DMS53 treated with DMSO at 0.1 percent for 48 hours (cell line): ENCODE measurements at regions not wholly inside any gene's neighbourhood (a gene's known extent, or its start where the extent isn't known, plus 50 kb on each side); places are given as distances from the start of the nearest gene placed in this dataset.
"Not testable (repeated sequence)": the region's sequence is repeated elsewhere in the genome, so short reads cannot be mapped to it uniquely, and the experiment has no call there.

ENCODE experiments used
- DNase-seq: peaks from one replicate; lab custom pipeline; 2025; ENCODE audit not compliant: unreplicated experiment; lab: John Stamatoyannopoulos, UW

DNA sequence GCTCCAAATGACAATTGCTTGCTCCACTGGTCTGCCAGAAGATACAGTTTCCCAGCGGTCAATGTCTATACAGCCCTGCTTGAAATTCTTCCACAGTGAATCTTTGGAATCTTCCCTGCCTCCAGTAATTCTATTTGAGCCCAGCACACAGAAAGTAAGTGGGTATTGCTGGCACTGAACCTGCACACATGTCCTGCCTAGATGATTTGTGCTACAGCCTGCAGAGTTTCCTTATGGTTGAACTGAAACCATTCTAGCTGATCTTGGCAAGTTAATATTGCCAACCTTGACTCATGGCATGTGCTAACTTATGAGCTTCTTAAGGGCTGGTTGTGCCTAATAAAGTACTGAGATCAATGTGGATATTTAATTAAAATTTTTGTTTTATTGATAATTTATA lies 553.8 kb upstream of the GNPDA2 start:
- no peak for DNase-seq

DNA sequence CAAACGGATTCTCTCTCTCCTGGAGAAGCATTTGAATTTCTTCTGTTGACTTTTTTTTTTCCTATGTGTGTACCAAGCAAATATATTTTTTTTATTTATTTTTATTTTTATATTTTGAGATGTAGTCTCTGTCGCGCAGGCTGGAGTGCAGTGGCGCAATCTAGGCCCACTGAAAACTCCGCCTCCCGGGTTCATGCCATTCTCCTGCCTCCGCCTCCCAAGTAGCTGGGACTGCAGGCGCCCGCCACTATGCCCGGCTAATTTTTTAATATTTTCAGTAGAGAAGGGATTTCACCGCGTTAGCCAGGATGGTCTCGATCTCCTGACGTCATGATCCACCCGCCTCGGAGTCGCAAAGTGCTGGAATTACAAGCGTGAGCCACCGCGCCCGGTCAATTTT lies 549.5 kb upstream of the GNPDA2 start:
- DNase-seq: no peak

DNA sequence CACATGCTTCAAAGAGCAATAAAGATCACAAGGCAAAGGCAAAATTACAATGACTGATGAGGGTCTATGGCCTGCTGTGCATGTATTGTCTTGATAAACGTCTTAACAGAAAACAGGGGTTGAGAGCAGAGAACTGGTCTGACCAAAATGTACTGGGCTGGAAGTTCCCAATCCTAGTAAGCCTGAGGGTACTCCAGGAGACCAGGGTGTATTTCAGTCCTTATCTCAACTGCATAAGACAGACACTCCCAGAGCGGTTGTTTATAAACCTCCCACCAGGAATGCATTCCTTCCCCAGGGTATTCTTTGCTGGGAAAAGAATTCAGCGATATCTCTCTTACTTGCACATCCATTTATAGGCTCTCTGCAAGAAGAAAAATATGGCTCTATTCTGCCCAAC lies 521.8 kb upstream of the GNPDA2 start:
- not testable (repeated sequence) for DNase-seq

DNA sequence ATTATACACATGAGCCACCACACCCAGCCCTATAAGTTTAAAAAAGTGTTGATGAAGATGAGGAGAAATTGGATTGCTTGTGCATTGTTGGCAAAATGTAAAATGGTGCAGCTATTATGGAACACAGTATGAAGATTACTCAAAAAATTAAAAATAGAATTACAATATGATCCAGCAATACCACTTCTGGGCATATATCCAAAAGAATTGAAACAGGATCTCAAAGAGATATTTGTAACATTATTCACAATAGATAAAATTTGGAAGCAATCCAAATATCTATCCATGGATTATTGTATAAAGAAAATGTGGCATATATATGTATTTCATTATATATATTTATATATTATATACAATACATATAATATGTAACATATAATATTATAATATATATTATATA lies 515.6 kb upstream of the GNPDA2 start:
- no peak for DNase-seq

DNA sequence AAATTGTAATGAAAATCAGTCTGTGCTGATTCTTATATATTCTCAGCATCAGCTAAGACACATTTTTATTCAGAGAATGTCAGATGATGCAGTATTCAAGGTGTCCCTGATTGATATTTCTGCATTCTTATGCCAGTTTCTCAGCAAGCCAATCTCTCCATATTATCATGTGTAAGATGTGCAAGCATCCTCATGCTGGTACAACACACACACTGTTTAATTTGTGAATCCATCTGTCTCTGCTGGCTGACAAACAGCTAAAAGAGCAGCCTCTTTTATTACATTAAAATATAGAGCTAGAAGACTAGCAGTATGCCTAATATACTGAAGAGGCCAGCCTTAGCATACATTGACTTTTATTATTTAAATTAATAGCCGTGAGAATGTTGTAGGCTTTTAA lies 502.9 kb upstream of the GNPDA2 start:
- no peak for DNase-seq

DNA sequence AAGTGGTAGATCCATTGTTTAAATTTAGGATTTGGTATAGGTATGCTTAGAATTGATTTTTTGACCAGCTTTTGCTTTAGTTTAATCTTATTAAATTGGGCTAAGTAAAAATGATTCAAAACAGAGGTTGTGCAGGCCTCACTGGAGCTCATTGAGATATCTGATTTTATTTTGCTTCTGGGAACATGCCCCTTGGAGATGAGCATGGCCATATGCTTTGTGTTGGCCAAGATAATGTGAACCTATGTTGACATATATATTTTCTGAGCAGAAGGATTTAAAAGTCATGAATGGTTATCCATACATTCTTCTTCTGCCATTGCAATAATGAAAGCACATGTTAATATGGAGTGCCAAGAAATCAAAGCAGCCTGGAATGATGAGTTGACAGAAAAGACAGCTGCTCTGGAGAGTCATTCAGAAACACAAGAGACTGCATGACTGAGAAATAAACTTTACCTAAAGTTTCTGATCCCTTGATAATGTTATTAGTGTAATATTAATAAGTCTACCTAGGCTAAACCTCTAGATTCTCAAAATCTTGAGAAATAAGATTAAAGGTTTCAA lies 489.7 kb upstream of the GNPDA2 start:
- DNase-seq: no peak

DNA sequence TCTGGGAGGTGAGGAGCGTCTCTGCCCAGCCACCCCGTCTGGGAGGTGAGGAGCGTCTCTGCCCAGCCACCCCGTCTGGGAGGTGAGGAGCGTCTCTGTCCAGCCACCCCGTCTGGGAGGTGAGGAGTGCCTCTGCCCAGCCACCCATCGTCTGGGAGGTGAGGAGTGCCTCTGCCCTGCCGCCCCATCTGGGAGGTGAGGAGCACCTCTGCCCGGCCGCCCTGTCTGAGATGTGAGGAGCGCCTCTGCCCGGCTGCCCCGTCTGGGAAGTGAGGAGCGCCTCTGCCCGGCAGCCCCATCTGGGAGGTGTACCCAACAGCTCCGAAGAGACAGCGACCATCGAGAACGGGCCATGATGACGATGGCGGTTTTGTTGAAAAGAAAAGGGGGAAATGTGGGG lies 482.1 kb upstream of the GNPDA2 start:
- not testable (repeated sequence) for DNase-seq

DNA sequence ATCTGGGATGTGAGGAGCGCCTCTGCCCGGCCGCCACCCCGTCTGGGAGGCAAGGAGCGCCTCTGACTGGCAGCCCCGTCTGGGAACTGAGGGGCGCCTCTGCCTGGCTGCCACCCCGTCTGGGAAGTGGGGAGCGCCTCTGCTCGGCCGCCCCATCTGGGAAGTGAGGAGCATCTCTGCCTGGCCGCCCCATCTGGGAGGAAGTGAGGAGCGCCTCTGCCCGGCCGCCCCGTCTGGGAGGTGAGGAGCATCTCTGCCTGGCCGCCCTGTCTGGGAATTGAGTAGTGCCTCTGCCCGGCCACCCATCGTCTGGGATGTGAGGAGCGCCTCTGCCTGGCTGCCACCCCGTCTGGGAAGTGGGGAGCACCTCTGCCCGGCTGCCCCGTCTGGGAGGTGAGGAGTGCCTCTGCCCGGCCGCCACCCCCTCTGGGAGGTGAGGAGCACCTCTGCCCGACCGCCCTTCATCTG lies 481.5 kb upstream of the GNPDA2 start:
- DNase-seq: not testable (repeated sequence)

DNA sequence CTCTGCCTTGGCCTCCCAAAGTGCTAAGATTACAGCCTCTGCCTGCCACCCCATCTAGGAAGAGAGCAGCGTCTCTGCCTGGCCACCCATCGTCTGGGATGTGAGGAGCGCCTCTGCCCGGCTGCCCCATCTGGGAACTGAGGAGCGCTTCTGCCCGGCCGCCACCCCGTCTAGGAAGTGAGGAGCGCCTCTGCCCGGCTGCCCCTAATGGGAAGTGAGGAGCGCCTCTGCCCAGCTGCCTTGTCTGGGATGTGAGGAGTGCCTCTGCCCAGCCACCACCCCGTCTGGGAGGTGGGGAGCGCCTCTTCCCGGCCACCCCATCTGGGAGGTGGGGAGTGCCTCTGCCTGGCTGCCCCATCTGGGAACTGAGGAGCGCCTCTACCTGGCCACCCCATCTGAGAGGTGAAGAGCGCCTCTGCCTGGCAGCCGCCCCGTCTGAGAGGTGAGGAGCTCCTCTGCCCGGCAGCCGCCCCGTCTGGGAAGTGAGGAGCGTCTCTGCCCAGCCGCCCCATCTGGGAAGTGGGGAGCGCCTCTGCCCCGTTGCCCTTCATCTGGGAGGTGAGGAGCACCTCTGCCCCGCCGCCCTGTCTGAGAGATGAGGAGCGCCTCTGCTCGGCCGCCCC lies 481.0 kb upstream of the GNPDA2 start:
- not testable (repeated sequence) for DNase-seq

DNA sequence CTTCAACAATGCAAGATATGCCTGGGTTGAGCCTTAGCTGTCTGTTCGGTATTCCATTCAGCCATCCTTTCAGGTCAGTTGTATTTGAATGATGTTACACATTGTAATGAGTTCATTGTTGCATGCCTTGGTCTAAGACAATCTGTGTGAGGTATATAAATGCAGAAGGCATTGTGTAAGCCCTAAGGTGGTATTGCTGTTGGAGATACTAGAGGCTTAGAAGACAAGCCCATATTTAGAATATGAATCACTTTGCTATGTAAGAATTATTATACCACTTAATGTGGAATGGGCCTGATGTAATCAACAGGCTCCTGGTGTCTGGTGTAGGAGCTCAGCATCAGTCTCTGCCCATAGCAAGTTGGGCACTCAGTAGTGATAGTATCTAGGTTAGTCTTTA lies 473.4 kb upstream of the GNPDA2 start:
- DNase-seq: no peak

DNA sequence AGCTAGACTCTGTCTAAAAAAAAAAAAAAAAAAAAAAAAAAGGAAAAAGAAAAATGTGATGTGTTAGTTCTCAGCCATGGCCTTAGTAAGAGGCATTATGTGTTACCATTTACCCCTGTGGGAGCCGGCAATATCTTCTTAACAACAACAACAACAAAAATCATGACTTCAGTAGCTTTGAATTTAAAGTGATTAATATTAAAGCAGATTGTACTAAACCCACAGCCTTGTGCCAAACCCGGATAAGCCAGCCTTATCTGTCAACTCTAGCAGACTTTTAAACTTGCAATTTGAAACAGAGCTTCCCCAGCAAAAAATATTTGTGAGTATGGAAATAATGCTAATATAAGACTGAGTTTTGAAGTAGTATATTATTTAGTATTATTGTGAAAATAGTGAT lies 462.1 kb upstream of the GNPDA2 start:
- DNase-seq: no peak

DNA sequence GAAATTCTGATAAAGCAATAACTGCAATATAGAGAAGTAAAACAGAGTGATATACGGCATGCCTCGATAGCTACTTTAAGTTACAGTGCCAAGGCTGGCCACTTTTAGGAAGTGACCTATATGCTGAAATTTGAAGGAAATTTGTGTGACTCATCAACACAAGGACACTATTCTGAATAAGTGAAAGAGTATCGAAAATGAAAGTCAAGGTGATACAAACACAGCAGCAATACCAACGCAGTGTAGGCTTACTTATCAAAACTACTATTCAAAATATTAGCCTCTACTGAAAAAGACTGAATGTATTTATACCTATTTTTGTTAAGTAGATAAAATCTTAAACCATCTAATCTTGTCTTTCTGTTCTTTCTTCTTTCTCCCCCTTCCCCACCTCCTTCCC lies 459.9 kb upstream of the GNPDA2 start:
- no peak for DNase-seq

DNA sequence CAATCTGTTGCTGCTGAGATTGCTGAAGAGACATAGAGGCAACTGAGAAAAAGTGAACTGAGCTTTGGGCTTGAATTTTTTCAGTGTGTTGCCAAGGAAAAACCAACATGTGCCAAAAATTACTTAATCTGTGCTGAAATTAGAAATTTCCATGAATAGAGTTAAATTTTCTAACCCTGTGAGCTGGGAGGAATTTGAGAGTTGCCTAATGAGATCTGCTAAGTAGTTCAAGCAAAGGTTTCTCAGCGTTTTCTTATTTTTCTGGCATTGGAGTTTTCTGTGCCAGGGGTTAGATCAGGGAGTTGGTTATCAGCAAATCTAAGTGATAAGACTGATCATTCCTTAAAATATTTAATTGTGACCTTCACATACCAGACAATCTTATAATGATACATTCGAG lies 457.5 kb upstream of the GNPDA2 start:
- no peak for DNase-seq

DNA sequence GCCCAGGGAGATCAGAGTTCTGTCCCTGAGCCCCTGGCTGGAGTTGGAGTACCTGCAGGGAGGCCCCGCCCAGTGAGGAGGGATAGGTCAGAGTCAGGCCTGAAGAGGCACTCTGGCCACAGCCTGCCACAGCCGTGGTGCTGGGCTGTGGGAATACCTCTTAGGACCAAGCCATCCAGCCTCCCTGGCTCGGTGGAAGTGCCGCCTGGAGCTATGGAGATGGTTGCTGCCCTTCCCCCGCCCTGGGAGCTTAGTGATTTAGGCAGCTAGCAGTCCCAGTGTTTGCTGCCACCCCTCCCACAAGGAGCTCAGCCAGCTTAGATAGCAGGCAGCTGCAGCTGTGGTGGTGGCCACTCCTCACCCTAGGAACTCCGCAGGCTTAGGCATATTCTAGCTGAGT lies 446.3 kb upstream of the GNPDA2 start:
- no peak for DNase-seq

DNA sequence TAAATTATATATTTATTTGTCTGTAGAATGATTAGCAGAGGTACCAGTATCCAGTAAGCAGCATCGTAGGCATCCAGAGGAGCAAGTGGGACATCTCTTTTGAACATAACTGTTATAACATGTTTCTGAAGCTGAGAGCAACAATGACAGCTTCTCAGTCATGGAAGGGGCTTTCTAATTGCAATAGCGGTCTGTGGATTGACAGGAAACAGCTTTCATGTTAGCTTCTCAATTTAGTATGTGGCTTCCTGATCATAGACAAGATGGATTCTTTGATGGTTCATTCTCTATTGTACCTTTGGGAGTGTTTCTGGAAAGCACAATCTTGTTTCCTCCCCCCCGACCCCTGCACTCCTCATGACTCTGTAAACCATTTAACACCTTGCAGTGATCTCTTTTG lies 434.6 kb upstream of the GNPDA2 start:
- DNase-seq: no peak

DNA sequence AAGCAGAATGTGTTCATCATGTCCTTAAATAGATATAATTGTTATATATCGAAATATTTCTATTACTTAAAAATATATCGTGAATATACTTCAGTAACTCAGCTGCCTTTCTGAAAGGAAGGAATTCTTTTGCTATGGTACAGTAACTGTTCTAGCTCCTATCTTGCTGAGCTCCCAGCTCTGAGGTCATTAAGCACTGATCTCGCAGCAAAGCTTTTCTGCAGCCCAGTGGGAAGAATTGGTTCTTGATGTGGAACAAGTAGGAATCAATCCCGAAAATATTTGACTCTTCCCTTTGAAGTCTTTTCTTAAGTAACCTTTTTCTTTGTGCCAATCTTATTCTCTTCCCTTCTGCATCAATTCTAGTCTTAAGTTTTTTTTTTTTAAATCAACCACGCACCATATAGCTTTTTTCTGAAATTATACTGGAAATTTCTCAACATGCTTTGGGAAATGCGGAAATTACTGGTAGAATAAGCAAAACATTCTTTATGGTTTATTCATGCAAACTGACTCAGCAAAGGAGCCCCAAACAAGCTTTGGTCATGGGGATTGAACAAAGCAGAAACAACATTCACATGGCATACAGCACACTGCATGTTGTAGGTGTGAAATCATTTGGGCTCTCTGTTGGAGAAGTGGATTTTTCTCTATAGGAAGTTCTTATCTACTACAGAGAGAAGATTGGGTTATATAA lies 428.9 kb upstream of the GNPDA2 start:
- DNase-seq: no peak

DNA sequence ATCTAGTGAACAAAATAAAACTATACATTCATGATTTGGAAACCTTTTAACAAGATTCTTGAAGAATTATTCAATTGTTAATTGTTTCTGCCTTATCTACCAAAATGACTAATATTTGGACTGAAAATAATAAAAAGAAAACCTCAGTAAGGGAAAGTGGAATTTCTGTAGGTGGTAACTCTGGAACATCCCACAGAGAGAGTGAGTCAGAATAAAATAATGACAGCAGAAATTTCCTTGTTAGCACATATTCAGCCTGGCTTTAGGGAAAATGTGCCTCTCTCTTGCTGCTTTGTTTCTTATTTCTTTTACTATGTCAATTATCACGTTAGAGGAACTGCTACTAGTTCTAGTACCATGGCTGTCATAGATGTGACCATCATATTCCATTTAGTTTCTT lies 421.5 kb upstream of the GNPDA2 start:
- DNase-seq: no peak

DNA sequence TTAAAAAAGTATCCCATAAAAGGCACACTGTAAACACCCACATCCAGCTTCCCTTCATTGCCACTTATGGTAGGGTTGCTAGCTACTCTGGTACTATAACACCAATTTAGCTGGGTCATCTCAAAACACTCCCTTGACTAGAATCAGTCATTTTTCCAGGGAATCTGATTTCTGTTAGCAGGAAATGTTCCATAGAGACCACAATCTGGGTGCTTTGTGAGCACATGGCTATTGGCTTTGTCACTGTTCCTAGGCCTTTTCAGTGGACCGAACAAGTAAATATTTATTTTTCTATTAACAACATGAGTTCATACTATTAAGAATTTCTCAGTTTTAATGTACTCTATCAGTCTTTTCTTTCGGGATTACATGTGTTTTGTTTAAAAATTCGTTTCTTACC lies 404.7 kb upstream of the GNPDA2 start:
- peak; percentile 91 for DNase-seq

DNA sequence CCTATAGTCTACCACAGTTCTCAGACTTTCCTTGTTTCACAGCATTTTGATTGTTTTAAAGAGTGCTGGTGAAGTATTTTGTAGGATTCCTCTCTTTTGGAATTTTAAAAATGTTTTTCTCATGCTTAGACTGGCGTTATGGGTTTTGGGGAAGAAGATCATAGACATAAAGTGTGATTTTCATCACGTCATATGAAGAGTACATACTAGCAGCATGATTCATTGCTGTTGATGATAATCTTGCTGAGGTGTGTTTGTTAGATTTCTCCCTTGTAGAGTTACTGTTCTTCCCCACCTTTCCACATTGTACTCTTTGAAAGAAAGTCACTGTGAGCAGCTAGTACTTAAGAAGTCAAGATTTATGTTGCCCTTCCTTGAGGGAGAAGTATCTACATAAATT lies 396.1 kb upstream of the GNPDA2 start:
- DNase-seq: peak; percentile 37

DNA sequence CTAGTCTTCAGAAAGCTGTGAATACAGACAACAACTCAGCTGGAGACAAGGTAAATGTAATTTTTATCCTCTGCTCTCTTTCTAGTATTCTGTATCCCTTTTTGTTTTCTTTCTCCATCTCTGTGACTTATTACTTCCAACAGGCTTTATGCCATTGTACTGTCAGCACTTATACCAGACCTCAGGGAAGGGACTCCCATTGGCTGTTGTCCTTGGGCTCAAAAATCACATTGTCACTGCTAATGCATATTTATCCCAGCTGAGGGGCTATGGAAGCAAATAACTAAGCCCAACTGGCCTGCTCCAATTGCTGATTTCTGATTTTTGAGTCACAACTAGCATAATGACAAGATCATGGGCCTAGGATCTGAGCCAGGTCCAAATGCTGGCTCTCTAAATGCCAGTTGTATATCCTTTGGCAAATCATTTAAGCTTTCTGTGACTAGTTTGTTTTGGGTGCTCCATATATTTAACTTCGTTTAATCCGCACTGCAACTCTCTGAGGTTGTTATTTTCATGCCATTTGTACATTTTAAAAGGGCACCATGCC lies 395.1 kb upstream of the GNPDA2 start:
- DNase-seq: no peak

DNA sequence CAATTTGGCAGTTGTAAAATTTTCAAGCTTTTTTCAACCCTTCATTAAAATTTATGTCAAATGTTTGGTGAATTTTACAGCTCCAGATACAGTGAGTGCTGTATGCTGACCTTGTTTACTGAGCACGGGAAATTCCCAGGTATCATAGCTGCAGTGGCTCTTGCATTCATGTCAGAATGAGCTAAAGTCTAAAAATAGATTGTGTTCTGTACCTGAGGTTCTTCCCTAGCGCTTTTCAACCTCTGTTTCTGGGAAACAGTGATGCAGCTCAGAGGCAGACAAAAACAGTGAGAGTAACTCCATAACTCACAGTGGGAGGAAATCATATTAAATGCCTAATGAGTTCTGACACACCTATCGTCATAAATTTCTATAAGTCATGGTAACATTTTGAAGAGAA lies 393.8 kb upstream of the GNPDA2 start:
- DNase-seq: peak; percentile 95

DNA sequence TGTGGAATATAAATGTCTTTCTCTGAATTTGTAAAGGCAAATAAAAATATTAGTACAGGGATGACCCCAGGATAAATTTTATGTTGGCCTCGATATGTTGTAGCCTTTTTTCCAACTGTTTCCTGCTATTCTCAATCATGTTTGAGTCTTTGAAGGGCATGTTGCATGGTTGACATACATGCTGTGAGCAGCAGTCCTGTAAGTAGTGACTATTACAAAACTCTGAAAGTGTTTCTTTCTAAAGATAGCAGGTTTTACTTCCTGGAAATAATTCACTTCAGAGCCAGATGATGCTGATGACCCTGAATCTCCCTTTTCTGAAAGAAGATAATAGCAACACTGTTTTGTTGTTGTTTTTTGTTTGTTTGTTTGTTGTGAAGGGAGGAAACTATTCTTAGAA lies 393.0 kb upstream of the GNPDA2 start:
- DNase-seq: no peak
